Heart right ventricle (tissue), 16 donors: ENCODE measurements at regions not wholly inside any gene's neighbourhood (a gene's known extent, or its start where the extent isn't known, plus 50 kb on each side); places are given as distances from the start of the nearest gene placed in this dataset.
A peak's percentile ranks its signal among the peaks of the same experiment; 100 is the strongest.

Experiments used
- ATAC-seq, 8 donors: fragments of 200-7000 bp; cut with Tn5 transposase; one replicate each; pipeline ENCODE4 v1.9.1; 2020; ENCODE audit warnings: mild to moderate bottlenecking in 8 of 8, moderate library complexity in 8 of 8, moderate number of reproducible peaks in 1 of 8
- DNase-seq, 2 donors: peaks; one replicate each; pipeline ENCODE4 v3.0.0-alpha.2; 2020
- H3K27ac ChIP-seq, 10 donors: fragments of 200-600 bp; sonication (generic) in 2 of 10; one replicate each; pipeline versions ENCODE4 v1.5.0 to v1.8.0; 2020 to 2022; ENCODE audit warnings: mild to moderate bottlenecking in 3 of 10
- H3K27me3 ChIP-seq, 7 donors: fragments of 200-600 bp; one replicate each; pipeline ENCODE4 v1.8.0; 2021 to 2022; ENCODE audit warnings: mild to moderate bottlenecking in 2 of 7
- H3K36me3 ChIP-seq, 9 donors: fragments of 200-600 bp; sonication (generic) in 1 of 9; one replicate each; pipeline versions ENCODE4 v1.5.0 to v1.8.0; 2020 to 2022; ENCODE audit warnings: mild to moderate bottlenecking in 2 of 9
- H3K4me1 ChIP-seq, 9 donors: fragments of 200-600 bp; sonication (generic) in 1 of 9; one replicate each; pipeline versions ENCODE4 v1.5.0 to v1.8.0; 2020 to 2022; ENCODE audit warnings: mild to moderate bottlenecking in 4 of 9
- H3K4me3 ChIP-seq, 10 donors: fragments of 200-600 bp; sonication (generic) in 2 of 10; one replicate each; pipeline versions ENCODE4 v1.5.0 to v1.8.0; 2020 to 2022; ENCODE audit warnings: mild to moderate bottlenecking in 7 of 10, moderate library complexity in 2 of 10
- H3K9me3 ChIP-seq, 11 donors: fragments of 200-600 bp in 10 of 11; sonication (generic) in 2 of 11; one replicate each; pipeline versions ENCODE4 v1.5.0 to v1.8.0; 2013 to 2022; ENCODE audit warnings: mild to moderate bottlenecking in 2 of 11, control low read depth in 1 of 11, moderate library complexity in 1 of 11
- WGBS, 2 donors: extraction: QIAGEN DNeasy Blood & Tissue Kit; methylation state at CpG; one replicate each; pipeline ENCODE4 v1.1.7; 2013; ENCODE audit warnings: inconsistent platforms in 1 of 2; 5-methylcytosine and 5-hydroxymethylcytosine counted together
- intact Hi-C, 10 donors: fragments of 100-400 bp; cut with DNase I; formaldehyde crosslinking; loops; one replicate each; pipeline versions ENCODE4 v1.11.1 to v1.14.2; 2022
- TF ChIP-seq, protein P1 (sequence below), 9 donors: fragments of 200-600 bp; sonication (generic) in 2 of 9; IDR thresholded peaks; one replicate each; pipeline versions ENCODE4 v1.5.0 to v1.8.0; 2021 to 2022; ENCODE audit warnings: antibody characterized with exemption in 9 of 9, mild to moderate bottlenecking in 5 of 9, moderate library complexity in 1 of 9
- donor health status: Arrhythmogenic right ventricular cardiomyopathy.
- donor health status: ischemic (EF 13 %, LVEDD 7.1; RV severe dilation, severe dysfunction).
- donor health status: healthy with polysubstance abuse.
- donor health status: DM: no; HTN: yes; CAD: no.
- donor health status: DM: no; HTN: no; CAD: no.
- donor health status: ischemic (EF 25% LVEDD 6.9; RV normal size, moderate dysfunction).
- donor health status: ischemic (EF 25% LVEDD 5.7; RV mildly dilated, moderate dysfunction).
- donor health status: healthy.
- donor health status: DM: yes; HTN: yes; CAD: no.
- donor health status: Ischemic cardiomyopathy.
- donor health status: ischemic (EF 35%, LVEDD 5.7; RV mildly dilated, moderate dysfunction).
- donor health status: nonischemic (EF 11% LVEDD 7.7; RV severe dilation, severe dysfunction).
- donor health status: DM: yes; HTN: yes; CAD: no.
- donor health status: PGD.
- donor health status: ischemic (EF 29% LVEDD 5.4; RV normal size, mild dysfunction).
- donor health status: nonischemic (EF 23%, LVEDD 6.1; RV moderate dilation, normal function).

DNA sequence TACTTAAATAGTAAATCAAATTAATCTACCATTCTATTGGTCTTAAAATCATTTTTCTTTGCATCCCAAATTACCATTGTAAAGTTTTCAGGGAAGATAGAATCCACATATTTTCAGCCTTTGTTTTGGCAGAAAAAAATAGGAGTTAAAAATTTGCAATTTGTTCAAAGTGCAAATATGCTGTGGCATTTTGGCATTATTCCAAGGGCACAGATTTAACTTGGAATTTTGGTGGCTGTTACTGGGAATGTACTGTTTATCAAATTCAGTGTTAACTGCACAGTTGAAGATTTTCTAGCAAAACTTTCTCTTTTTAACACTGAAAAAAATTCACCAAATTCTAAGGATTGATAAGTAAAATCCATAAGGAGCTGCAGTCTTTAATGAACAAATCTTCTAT, 151.0 kb upstream of the HDAC9 start:
- TF ChIP-seq, protein P1, sequence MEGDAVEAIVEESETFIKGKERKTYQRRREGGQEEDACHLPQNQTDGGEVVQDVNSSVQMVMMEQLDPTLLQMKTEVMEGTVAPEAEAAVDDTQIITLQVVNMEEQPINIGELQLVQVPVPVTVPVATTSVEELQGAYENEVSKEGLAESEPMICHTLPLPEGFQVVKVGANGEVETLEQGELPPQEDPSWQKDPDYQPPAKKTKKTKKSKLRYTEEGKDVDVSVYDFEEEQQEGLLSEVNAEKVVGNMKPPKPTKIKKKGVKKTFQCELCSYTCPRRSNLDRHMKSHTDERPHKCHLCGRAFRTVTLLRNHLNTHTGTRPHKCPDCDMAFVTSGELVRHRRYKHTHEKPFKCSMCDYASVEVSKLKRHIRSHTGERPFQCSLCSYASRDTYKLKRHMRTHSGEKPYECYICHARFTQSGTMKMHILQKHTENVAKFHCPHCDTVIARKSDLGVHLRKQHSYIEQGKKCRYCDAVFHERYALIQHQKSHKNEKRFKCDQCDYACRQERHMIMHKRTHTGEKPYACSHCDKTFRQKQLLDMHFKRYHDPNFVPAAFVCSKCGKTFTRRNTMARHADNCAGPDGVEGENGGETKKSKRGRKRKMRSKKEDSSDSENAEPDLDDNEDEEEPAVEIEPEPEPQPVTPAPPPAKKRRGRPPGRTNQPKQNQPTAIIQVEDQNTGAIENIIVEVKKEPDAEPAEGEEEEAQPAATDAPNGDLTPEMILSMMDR (IDR thresholded peaks at IDR 0.05) = no peak
- Histone ChIP-seq H3K4me1 (peaks cover 0 to 2% (median 0%) of the 10 kb centered on the region in 9 donors), H3K27me3 (no peaks in the 10 kb centered on the region), H3K36me3 (no peaks in the 10 kb centered on the region), H3K4me3 (no peak overlapping the region), H3K9me3 (peaks cover 0 to 18% (median 0%) of the 10 kb centered on the region in 11 donors), H3K27ac (no peak overlapping the region)
- DNase-seq (no peak), ATAC-seq (no peak)
- intact Hi-C loops = loop anchor here in 9 of 10 donors (2.0 to 10.0 kb wide), 13 partner anchors 130 to 664 kb away; no protein-coding TSS in a partner anchor

DNA sequence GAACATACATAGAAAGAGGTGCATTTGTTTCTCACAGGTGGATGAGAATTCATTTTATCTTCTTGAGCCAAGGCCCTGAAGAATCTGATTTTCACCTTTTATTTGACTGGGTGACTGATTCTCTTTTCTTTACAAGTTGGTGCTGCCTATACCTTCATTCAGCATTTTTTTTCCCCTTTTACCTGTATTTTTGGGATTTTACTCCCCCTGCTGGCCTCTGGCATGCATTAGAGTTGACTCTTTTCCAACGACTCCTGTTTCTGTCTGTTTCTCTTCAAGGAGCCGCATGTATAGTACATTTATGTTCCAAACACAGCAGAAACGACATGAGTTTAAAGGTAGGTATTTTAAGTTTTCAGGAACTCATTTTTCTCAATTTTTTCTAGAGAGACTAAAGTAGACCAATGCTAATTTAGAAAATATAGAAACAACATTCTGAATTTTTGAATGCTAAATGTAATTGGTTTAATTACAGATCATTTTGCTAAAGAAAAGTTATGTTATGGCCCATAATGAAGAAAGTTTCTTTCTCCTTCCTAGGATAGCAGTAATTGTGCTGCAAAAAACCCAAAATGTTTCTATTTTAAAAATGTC, 149.8 kb upstream of the HDAC9 start:
- Histone ChIP-seq H3K9me3 (peaks cover 0 to 9% (median 0%) of the 10 kb centered on the region in 11 donors), H3K27me3 (no peaks in the 10 kb centered on the region), H3K4me3 (no peak overlapping the region), H3K27ac (no peak overlapping the region), H3K36me3 (no peaks in the 10 kb centered on the region), H3K4me1 (no peaks in the 10 kb centered on the region)
- TF ChIP-seq, protein P1 (IDR thresholded peaks at IDR 0.05) = peak; percentile 61 to 81 (median 79)
- WGBS, 2 donors = 18 to 21% methylated on average over 3 of the region's 3 CpGs
- DNase-seq (peak in 1 of 2 donors; percentile 14), ATAC-seq (peak in 1 of 8 donors; percentile 39)
- intact Hi-C loops = loop anchor here in 9 of 10 donors (2.0 to 10.0 kb wide), 15 partner anchors 131 to 665 kb away; no protein-coding TSS in a partner anchor

DNA sequence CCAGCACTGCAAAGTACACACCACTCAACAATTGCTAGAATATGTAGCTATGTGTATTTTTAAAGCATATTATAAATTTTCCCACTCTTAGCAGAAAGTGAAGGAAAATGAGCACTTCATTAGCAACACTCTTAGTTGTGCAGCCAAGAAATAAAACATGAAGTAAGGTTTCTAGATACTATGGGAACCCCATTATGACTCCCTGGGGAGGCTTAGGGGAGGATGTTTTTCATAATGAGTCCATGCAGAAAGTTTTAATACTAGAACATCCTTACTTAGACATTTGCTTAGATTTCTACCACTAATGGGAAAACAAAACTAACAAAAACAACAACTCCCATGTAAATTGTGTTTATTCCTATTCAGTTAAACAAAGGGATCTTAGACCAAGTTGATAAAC, 148.4 kb upstream of the HDAC9 start:
- intact Hi-C loops = loop anchor here in 9 of 10 donors (5.0 to 10.0 kb wide), 14 partner anchors 132 to 665 kb away; no protein-coding TSS in a partner anchor
- Histone ChIP-seq H3K27me3 (no peaks in the 10 kb centered on the region), H3K4me3 (no peak overlapping the region), H3K4me1 (no peaks in the 10 kb centered on the region), H3K36me3 (no peaks in the 10 kb centered on the region), H3K9me3 (no peaks in the 10 kb centered on the region), H3K27ac (no peak overlapping the region)
- DNase-seq = no peak
- TF ChIP-seq, protein P1 (IDR thresholded peaks at IDR 0.05) = no peak
- ATAC-seq = no peak

DNA sequence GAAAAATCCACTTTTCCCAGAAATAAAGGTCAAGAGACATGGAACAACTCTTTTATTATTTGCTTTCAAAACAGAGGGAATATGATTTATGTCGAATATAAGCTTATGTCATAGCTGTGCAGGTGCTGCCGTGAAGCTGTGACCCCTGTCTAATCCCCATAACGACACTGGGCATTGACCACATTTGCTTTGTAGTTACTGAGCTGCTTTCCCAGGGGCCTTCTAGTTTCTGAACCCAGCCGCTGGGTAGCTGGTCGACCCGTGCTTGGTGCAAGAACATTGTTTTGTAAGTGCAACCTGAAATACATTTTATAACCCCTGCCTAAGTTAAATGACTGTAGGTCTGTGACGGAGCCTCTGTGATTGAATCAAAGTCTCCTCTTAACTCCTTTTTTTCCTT, 144.9 kb upstream of the HDAC9 start:
- 79 to 81% methylated on average over 7 of the region's 7 CpGs for WGBS, 2 donors
- ATAC-seq (no peak), DNase-seq (no peak)
- no peaks in the 10 kb centered on the region for H3K9me3 ChIP-seq
- H3K27me3 ChIP-seq = no peaks in the 10 kb centered on the region
- TF ChIP-seq, protein P1 (IDR thresholded peaks at IDR 0.05) = no peak
- intact Hi-C loops = loop anchor here (5.0 to 10.0 kb wide), 8 partner anchors 144 to 1317 kb away; partner anchors contain the start of genes HDAC9 (in 4 of the 10) and TWIST1 (in 1 of the 10)
- H3K27ac ChIP-seq = no peak overlapping the region
- H3K4me3 ChIP-seq = no peak overlapping the region
- peaks cover 0 to 10% (median 2%) of the 10 kb centered on the region in 9 donors for H3K4me1 ChIP-seq
- no peaks in the 10 kb centered on the region for H3K36me3 ChIP-seq
